H1 (cell line): ENCODE measurements at regions not wholly inside any gene's neighbourhood (a gene's known extent, or its start where the extent isn't known, plus 50 kb on each side); places are given as distances from the start of the nearest gene placed in this dataset.

Experiments
- CTCF ChIA-PET: fragments of 300-600 bp; sonication (Branson Sonifier 250); formaldehyde crosslinking; loops from one replicate; lab custom pipeline; 2021; ENCODE audit not compliant: partially characterized antibody; lab: Charles Lee
- POLR2A ChIA-PET: fragments of 300-600 bp; sonication (Branson Sonifier 250); formaldehyde crosslinking; loops from one replicate; lab custom pipeline; 2021; ENCODE audit warnings: inconsistent platforms; ENCODE audit not compliant: partially characterized antibody; lab: Charles Lee
- DNase-seq, 2 experiments: peaks; one replicate each; pipeline versions ENCODE4 v3.0.0 to v3.0.0-alpha.2; 2010 to 2022; ENCODE audit warnings: low spot score in 2 of 2, low read depth in 1 of 2, mixed read lengths in 1 of 2
- FAIRE-seq: peaks from 2 replicates; lab custom pipeline; 2011; peaks lifted over from hg19 to GRCh38; lab: Jason Lieb, UNC
- H2AFZ ChIP-seq: 2 replicates; pipeline ENCODE4 v1.8.1; 2012; ENCODE audit warnings: low read length, inconsistent platforms
- H2AK5ac ChIP-seq: 2 replicates; pipeline ENCODE4 v1.6.1; 2013; ENCODE audit warnings: low read depth, low read length
- H2BK120ac ChIP-seq: replicated peaks from 2 replicates; pipeline ENCODE3; 2013; ENCODE audit warnings: low read depth, low read length, inconsistent platforms
- H2BK12ac ChIP-seq: 2 replicates; pipeline ENCODE4 v1.6.1; 2013; ENCODE audit warnings: low read depth, low read length
- H2BK15ac ChIP-seq: 2 replicates; pipeline ENCODE4 v1.6.1; 2013; ENCODE audit warnings: low read length
- H2BK20ac ChIP-seq: 2 replicates; pipeline ENCODE4 v1.6.1; 2013; ENCODE audit warnings: low read length
- H2BK5ac ChIP-seq: 2 replicates; pipeline ENCODE4 v1.6.1; 2013; ENCODE audit warnings: low read depth, low read length
- H3K14ac ChIP-seq: 2 replicates; pipeline ENCODE4 v1.6.1; 2013; ENCODE audit warnings: inconsistent platforms; ENCODE audit not compliant: insufficient read length
- H3K18ac ChIP-seq: 2 replicates; pipeline ENCODE4 v1.6.1; 2013; ENCODE audit warnings: low read length; ENCODE audit errors: extremely low read depth
- H3K23ac ChIP-seq: 2 replicates; pipeline ENCODE4 v1.6.1; 2013; ENCODE audit warnings: inconsistent platforms; ENCODE audit not compliant: insufficient read length
- H3K23me2 ChIP-seq: 2 replicates; pipeline ENCODE4 v1.6.1; 2013; ENCODE audit warnings: low read depth, low read length
- H3K27ac ChIP-seq: 2 replicates; pipeline ENCODE4 v1.6.1; 2011; ENCODE audit warnings: low read depth, low read length, inconsistent platforms
- H3K27me3 ChIP-seq, 4 experiments: replicated peaks in 1 of 4; 1 replicate in 1 of 4; 2 replicates in 3 of 4; pipeline versions ENCODE4 v1.6.1 to v1.8.1; 2011 to 2013; ENCODE audit warnings: low read length in 3 of 4, mild to moderate bottlenecking in 3 of 4, inconsistent platforms in 2 of 4, mixed read lengths in 2 of 4, moderate library complexity in 1 of 4; ENCODE audit not compliant: control insufficient read depth in 3 of 4, insufficient read depth in 3 of 4; ENCODE audit errors: extremely low read depth in 1 of 4
- H3K36me3 ChIP-seq, 4 experiments: 2 replicates each; pipeline versions ENCODE4 v1.6.1 to v1.8.1; 2011 to 2013; ENCODE audit warnings: mild to moderate bottlenecking in 4 of 4, low read length in 3 of 4, moderate library complexity in 2 of 4, control low read depth in 1 of 4, inconsistent platforms in 1 of 4; ENCODE audit not compliant: insufficient read depth in 4 of 4, control insufficient read depth in 2 of 4
- H3K4ac ChIP-seq: replicated peaks from 2 replicates; pipeline ENCODE3; 2013; ENCODE audit warnings: low read length, low read depth, mixed read lengths, inconsistent platforms; ENCODE audit not compliant: insufficient read length
- H3K4me1 ChIP-seq, 4 experiments: replicated peaks in 1 of 4; 1 replicate in 1 of 4; 2 replicates in 3 of 4; pipeline versions ENCODE4 v1.6.1 to v1.8.1; 2011 to 2013; ENCODE audit warnings: low read length in 3 of 4, inconsistent platforms in 2 of 4, mixed read lengths in 1 of 4; ENCODE audit not compliant: insufficient read depth in 4 of 4, control insufficient read depth in 3 of 4
- H3K4me2 ChIP-seq, 2 experiments: 2 replicates each; pipeline versions ENCODE4 v1.6.1 to v1.8.1; 2011 to 2013; ENCODE audit warnings: low read depth in 2 of 2, low read length in 2 of 2, control low read depth in 1 of 2, inconsistent platforms in 1 of 2, mild to moderate bottlenecking in 1 of 2; ENCODE audit not compliant: insufficient read depth in 1 of 2
- H3K4me3 ChIP-seq, 4 experiments: fragments of 200-600, 300-600 bp in 1 of 4; sonication (generic), shearing (Covaris generic), sonication (Bioruptor Twin) in 1 of 4; 2 replicates each; pipeline versions ENCODE4 v1.5.1 to v1.8.1; 2011 to 2016; ENCODE audit warnings: low read length in 4 of 4, low read depth in 3 of 4, control low read depth in 2 of 4, inconsistent platforms in 2 of 4, mild to moderate bottlenecking in 2 of 4, mixed read lengths in 1 of 4, moderate library complexity in 1 of 4; ENCODE audit not compliant: insufficient read depth in 2 of 4; ENCODE audit errors: extremely low read depth in 1 of 4
- H3K56ac ChIP-seq: replicated peaks from 2 replicates; pipeline ENCODE3; 2013; ENCODE audit warnings: low read depth, mild to moderate bottlenecking, mixed read lengths, low read length, inconsistent platforms; ENCODE audit not compliant: insufficient read length
- H3K79me1 ChIP-seq: 2 replicates; pipeline ENCODE4 v1.6.1; 2013; ENCODE audit warnings: low read depth, low read length, control low read depth
- H3K79me2 ChIP-seq, 2 experiments: 2 replicates each; pipeline versions ENCODE4 v1.6.1 to v1.8.1; 2012 to 2013; ENCODE audit warnings: low read length in 2 of 2, mild to moderate bottlenecking in 2 of 2, inconsistent platforms in 1 of 2; ENCODE audit not compliant: insufficient read depth in 2 of 2, control insufficient read depth in 1 of 2
- H3K9ac ChIP-seq, 4 experiments: replicated peaks in 1 of 4; 1 replicate in 1 of 4; 2 replicates in 3 of 4; pipeline versions ENCODE4 v1.6.1 to v1.8.1; 2011 to 2013; ENCODE audit warnings: low read depth in 3 of 4, low read length in 3 of 4, control low read depth in 2 of 4, mild to moderate bottlenecking in 2 of 4, moderate library complexity in 2 of 4, inconsistent platforms in 1 of 4; ENCODE audit errors: extremely low read depth in 1 of 4
- H3K9me3 ChIP-seq, 2 experiments: 2 replicates each; pipeline versions ENCODE4 v1.6.1 to v1.8.1; 2012 to 2013; ENCODE audit warnings: mild to moderate bottlenecking in 2 of 2, moderate library complexity in 2 of 2, control low read depth in 1 of 2, inconsistent platforms in 1 of 2, low read depth in 1 of 2, low read length in 1 of 2, mixed read lengths in 1 of 2; ENCODE audit not compliant: insufficient read depth in 2 of 2
- H4K20me1 ChIP-seq, 2 experiments: replicated peaks in 1 of 2; 2 replicates each; pipeline versions ENCODE3 to v1.8.1; 2011 to 2013; ENCODE audit warnings: inconsistent platforms in 2 of 2, low read length in 2 of 2, mild to moderate bottlenecking in 1 of 2; ENCODE audit not compliant: insufficient read depth in 2 of 2, control insufficient read depth in 1 of 2
- H4K5ac ChIP-seq: 2 replicates; pipeline ENCODE4 v1.6.1; 2013; ENCODE audit warnings: low read length, low read depth, mixed read lengths, inconsistent platforms; ENCODE audit not compliant: insufficient read length
- H4K8ac ChIP-seq: 2 replicates; pipeline ENCODE4 v1.8.0; 2013; ENCODE audit warnings: mild to moderate bottlenecking, moderate library complexity, low read length, inconsistent platforms; ENCODE audit not compliant: insufficient read depth; ENCODE audit errors: extremely low read depth
- H4K91ac ChIP-seq: replicated peaks from 2 replicates; pipeline ENCODE3; 2013; ENCODE audit warnings: low read length, mixed read lengths, inconsistent platforms; ENCODE audit not compliant: insufficient read length
- ATF2 ChIP-seq: IDR thresholded peaks from 2 replicates; pipeline ENCODE4 v1.6.1; 2012; ENCODE audit warnings: low read length, inconsistent platforms
- CEBPB ChIP-seq: IDR thresholded peaks from 2 replicates; pipeline ENCODE4 v1.6.1; 2012; ENCODE audit warnings: low read depth, low read length
- EGR1 ChIP-seq: IDR thresholded peaks from 2 replicates; pipeline ENCODE4 v1.6.1; 2011; ENCODE audit warnings: low read depth, low read length, borderline replicate concordance
- JUN ChIP-seq: IDR thresholded peaks from 2 replicates; pipeline ENCODE4 v1.6.1; 2011; ENCODE audit warnings: low read depth, mild to moderate bottlenecking, improper control_type of control experiment, low read length
- JUND ChIP-seq: IDR thresholded peaks from 2 replicates; pipeline ENCODE4 v1.6.1; 2011; ENCODE audit warnings: mild to moderate bottlenecking, improper control_type of control experiment, low read length
- WGBS, 2 experiments: shearing (Covaris generic) in 1 of 2; methylation state at CpG; one replicate each; pipeline versions ENCODE4 v1.1.6 to v1.1.7; 2013 to 2015; ENCODE audit warnings: low lambda C conversion rate in 2 of 2, mixed read lengths in 2 of 2, inconsistent platforms in 1 of 2, low coverage in 1 of 2, missing lambda C conversion rate in 1 of 2; ENCODE audit not compliant: insufficient replicate concordance in 2 of 2, insufficient coverage in 1 of 2, insufficient read length in 1 of 2; ENCODE audit errors: extremely low coverage in 1 of 2, missing lambda C conversion rate in 1 of 2; 5-methylcytosine and 5-hydroxymethylcytosine counted together

- H3K4ac ChIP-seq, result no peak overlapping the region
- H3K36me3 ChIP-seq, result no peaks in the 10 kb centered on the region; a peak in 1 of 8 replicates
- H3K27me3 ChIP-seq, result no peaks in the 10 kb centered on the region
- no peaks in the 10 kb centered on the region for H4K20me1 ChIP-seq
- peak in 1 of 2 experiments; percentile 82 for DNase-seq
- H3K9me3 ChIP-seq, result no peaks in the 10 kb centered on the region; a peak in 1 of 4 replicates
- CTCF ChIA-PET, result interaction anchor here (1.1 to 1.2 kb wide), 3 partner anchors 10 to 246 kb away, joined by 3 read pairs; no protein-coding TSS in a partner anchor
- H3K79me1 ChIP-seq, result no peaks in the 10 kb centered on the region
- no peak overlapping the region for H2BK12ac ChIP-seq
- H2BK20ac ChIP-seq, result no peak overlapping the region
- H2AK5ac ChIP-seq, result no peak overlapping the region
- no peak overlapping the region for H3K23ac ChIP-seq
- 80% methylated on average over 12 of the region's 12 CpGs; no CpG with 5 or more reads in 1 of the 2 experiments for WGBS, 2 experiments
- H4K5ac ChIP-seq, result no peak overlapping the region
- no peak overlapping the region for H3K4me3 ChIP-seq
- POLR2A ChIA-PET, result interaction anchor here (0.9 kb wide), 2 partner anchors 8 to 10 kb away, joined by 3 read pairs; no protein-coding TSS in a partner anchor
- no peak overlapping the region; a peak in 1 of 7 replicates for H3K9ac ChIP-seq
- no peaks in the 10 kb centered on the region for H3K23me2 ChIP-seq
- H3K4me1 ChIP-seq, result peaks cover 0 to 2% (median 2%) of the 10 kb centered on the region in 4 experiments; a peak in 2 of 7 replicates
- no peaks in the 10 kb centered on the region for H3K79me2 ChIP-seq
- H2BK120ac ChIP-seq, result no peak overlapping the region
- no peak overlapping the region for H2BK5ac ChIP-seq
- peak overlapping the region; percentile 48 for H4K91ac ChIP-seq
- FAIRE-seq, result peak; percentile 19
- no peak overlapping the region for H3K14ac ChIP-seq
- TF ChIP-seq JUN, result peak; percentile 31; the same call in 1 of the 2 replicates
- peak; percentile 74; the same call in 1 of the 2 replicates for TF ChIP-seq ATF2
- TF ChIP-seq CEBPB, result no peak
- peak; percentile 82 for TF ChIP-seq JUND
- no peak for TF ChIP-seq EGR1
- H3K4me2 ChIP-seq, result peak overlapping the region in 1 of 2 experiments; percentile 26; a peak in 2 of 4 replicates
- H2AFZ ChIP-seq, result no peak overlapping the region
- H3K56ac ChIP-seq, result no peak overlapping the region
- no peak overlapping the region for H4K8ac ChIP-seq
- H3K18ac ChIP-seq, result no peak overlapping the region
- H3K27ac ChIP-seq, result peak overlapping the region; percentile 42; the same call in 1 of the 2 replicates
- H2BK15ac ChIP-seq, result no peak overlapping the region
Measured at GRCh38 chr10:3486346-3487065, 298.5 kb downstream of the KLF6 start.
